Trophoblast cell (in vitro differentiated cells and primary cell): ENCODE measurements at regions not wholly inside any gene's neighbourhood (a gene's known extent, or its start where the extent isn't known, plus 50 kb on each side); places are given as distances from the start of the nearest gene placed in this dataset.

Experiments
- DNase-seq, 2 donors: peaks; one replicate each; pipeline ENCODE4 v3.0.0-alpha.2; 2016
- H2AFZ ChIP-seq: 2 replicates; pipeline ENCODE4 v1.6.1; 2013; ENCODE audit warnings: low read length, moderate library complexity, mild to moderate bottlenecking; ENCODE audit not compliant: insufficient read depth, poor library complexity
- H2AK5ac ChIP-seq: 2 replicates; pipeline ENCODE4 v1.6.1; 2013; ENCODE audit warnings: mild to moderate bottlenecking, low read length
- H2BK120ac ChIP-seq: 2 replicates; pipeline ENCODE4 v1.6.1; 2013; ENCODE audit warnings: low read length, mild to moderate bottlenecking, moderate library complexity; ENCODE audit not compliant: insufficient read depth, poor library complexity
- H2BK12ac ChIP-seq: 2 replicates; pipeline ENCODE4 v1.6.1; 2013; ENCODE audit warnings: mild to moderate bottlenecking, low read length, moderate library complexity
- H2BK5ac ChIP-seq: 2 replicates; pipeline ENCODE4 v1.6.1; 2013; ENCODE audit warnings: low read length, low read depth, moderate library complexity, mild to moderate bottlenecking; ENCODE audit not compliant: poor library complexity
- H3K14ac ChIP-seq: 2 replicates; pipeline ENCODE4 v1.6.1; 2013; ENCODE audit warnings: mild to moderate bottlenecking, low read length
- H3K18ac ChIP-seq: 2 replicates; pipeline ENCODE4 v1.6.1; 2013; ENCODE audit warnings: mild to moderate bottlenecking, low read length
- H3K23ac ChIP-seq: 2 replicates; pipeline ENCODE4 v1.6.1; 2013; ENCODE audit warnings: low read length
- H3K27ac ChIP-seq: 2 replicates; pipeline ENCODE4 v1.5.1; 2013; ENCODE audit warnings: low read depth, mild to moderate bottlenecking, inconsistent platforms, low read length, moderate library complexity
- H3K27me3 ChIP-seq: 2 replicates; pipeline ENCODE4 v1.6.1; 2013; ENCODE audit warnings: inconsistent platforms, mild to moderate bottlenecking, low read length, moderate library complexity; ENCODE audit not compliant: insufficient read depth
- H3K36me3 ChIP-seq, 2 experiments: 1 replicate in 1 of 2; 2 replicates in 1 of 2; pipeline ENCODE4 v1.6.1; 2013; ENCODE audit warnings: low read length in 2 of 2, mild to moderate bottlenecking in 2 of 2, moderate library complexity in 1 of 2; ENCODE audit not compliant: insufficient read depth in 2 of 2, control insufficient read depth in 1 of 2
- H3K4ac ChIP-seq: 2 replicates; pipeline ENCODE4 v1.6.1; 2013; ENCODE audit warnings: low read depth, mild to moderate bottlenecking, low read length, moderate library complexity
- H3K4me1 ChIP-seq, 2 experiments: 1 replicate in 1 of 2; 2 replicates in 1 of 2; pipeline ENCODE4 v1.6.1; 2013; ENCODE audit warnings: low read length in 2 of 2, mild to moderate bottlenecking in 2 of 2, moderate library complexity in 1 of 2; ENCODE audit not compliant: insufficient read depth in 2 of 2, control insufficient read depth in 1 of 2
- H3K4me2 ChIP-seq: 2 replicates; pipeline ENCODE4 v1.6.1; 2013; ENCODE audit warnings: inconsistent platforms, mild to moderate bottlenecking, low read length, moderate library complexity
- H3K4me3 ChIP-seq: 2 replicates; pipeline ENCODE4 v1.5.1; 2013; ENCODE audit warnings: mild to moderate bottlenecking, low read depth, low read length, inconsistent platforms
- H3K79me1 ChIP-seq: one replicate; pipeline ENCODE4 v1.6.1; 2013; ENCODE audit warnings: low read length
- H3K79me2 ChIP-seq: 2 replicates; pipeline ENCODE4 v1.6.1; 2013; ENCODE audit warnings: low read length, mild to moderate bottlenecking; ENCODE audit not compliant: control insufficient read depth, insufficient read depth, poor library complexity
- H3K9ac ChIP-seq: 2 replicates; pipeline ENCODE4 v1.6.1; 2013; ENCODE audit warnings: mild to moderate bottlenecking, low read length
- H3K9me3 ChIP-seq: 2 replicates; pipeline ENCODE4 v1.6.1; 2013; ENCODE audit warnings: low read depth, mild to moderate bottlenecking, control low read depth, inconsistent platforms, low read length; ENCODE audit not compliant: insufficient read depth
- H4K12ac ChIP-seq: 2 replicates; pipeline ENCODE4 v1.6.1; 2013; ENCODE audit warnings: low read depth, mild to moderate bottlenecking, low read length, moderate library complexity
- H4K8ac ChIP-seq: 2 replicates; pipeline ENCODE4 v1.6.1; 2013; ENCODE audit warnings: low read depth, mild to moderate bottlenecking, low read length, moderate library complexity
- H4K91ac ChIP-seq: one replicate; pipeline ENCODE4 v1.6.1; 2013; ENCODE audit warnings: low read depth, mild to moderate bottlenecking, low read length, moderate library complexity
- WGBS: extraction: QIAGEN DNeasy Blood & Tissue Kit; methylation state at CpG from one replicate; pipeline ENCODE4 v1.1.7; 2013; ENCODE audit warnings: missing lambda C conversion rate; ENCODE audit not compliant: insufficient read length, insufficient coverage; ENCODE audit errors: extremely low coverage; 5-methylcytosine and 5-hydroxymethylcytosine counted together

DNA sequence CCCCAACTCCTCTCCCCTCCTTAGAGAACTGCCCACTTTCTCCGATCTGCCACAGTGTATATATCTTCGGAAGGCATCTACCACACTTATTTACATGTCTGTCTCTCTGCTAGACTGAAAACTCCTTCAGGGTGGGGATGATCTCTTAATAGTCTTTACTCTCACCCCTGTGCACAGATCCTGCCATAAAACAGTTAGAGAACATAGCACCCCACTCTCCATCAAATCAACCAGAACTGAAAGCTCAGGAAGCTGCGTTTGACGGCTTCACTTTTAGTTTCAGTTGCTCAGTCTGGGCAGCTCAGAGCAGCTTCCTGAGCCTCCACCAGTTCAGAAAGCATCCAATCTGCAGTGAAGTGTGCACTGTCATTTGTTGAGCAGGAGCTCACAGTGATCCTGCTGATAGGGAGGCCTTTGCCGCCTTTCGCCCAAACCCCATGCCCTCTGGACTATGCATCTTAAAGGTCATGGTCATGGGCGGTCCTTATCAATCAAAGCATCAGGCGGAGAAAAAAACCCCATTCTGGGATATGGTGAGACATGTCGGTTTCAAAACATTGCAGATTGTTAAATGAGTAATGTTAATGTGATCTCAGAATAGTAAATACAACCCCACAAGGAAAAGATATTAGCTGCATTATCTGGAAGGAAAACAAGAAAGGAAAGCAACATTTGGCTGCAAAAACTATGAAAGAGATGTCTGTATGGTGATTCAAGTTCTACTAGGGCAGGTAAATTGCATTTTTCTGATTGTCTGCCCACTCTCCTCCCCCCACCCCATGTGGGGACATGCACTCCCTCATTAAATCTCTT, 167.1 kb upstream of the ADO start:
- Histone ChIP-seq H3K79me1 (no peaks in the 10 kb centered on the region), H3K18ac (no peak overlapping the region), H3K27me3 (no peaks in the 10 kb centered on the region), H2BK120ac (no peak overlapping the region), H3K27ac (no peak overlapping the region), H3K36me3 (no peaks in the 10 kb centered on the region), H3K9ac (no peak overlapping the region), H2BK12ac (no peak overlapping the region), H2AK5ac (no peak overlapping the region), H3K23ac (no peak overlapping the region), H3K14ac (no peak overlapping the region), H2BK5ac (no peak overlapping the region), H3K9me3 (no peaks in the 10 kb centered on the region), H3K4me3 (no peak overlapping the region), H4K12ac (no peak overlapping the region), H3K4me1 (no peaks in the 10 kb centered on the region), H4K8ac (no peak overlapping the region), H3K4me2 (no peak overlapping the region), H3K4ac (no peak overlapping the region), H3K79me2 (no peaks in the 10 kb centered on the region), H2AFZ (no peak overlapping the region), H4K91ac (no peak overlapping the region)
- no CpG with 5 or more reads among the region's 9 CpGs for WGBS
- peak in 1 of 2 donors; percentile 29 for DNase-seq

DNA sequence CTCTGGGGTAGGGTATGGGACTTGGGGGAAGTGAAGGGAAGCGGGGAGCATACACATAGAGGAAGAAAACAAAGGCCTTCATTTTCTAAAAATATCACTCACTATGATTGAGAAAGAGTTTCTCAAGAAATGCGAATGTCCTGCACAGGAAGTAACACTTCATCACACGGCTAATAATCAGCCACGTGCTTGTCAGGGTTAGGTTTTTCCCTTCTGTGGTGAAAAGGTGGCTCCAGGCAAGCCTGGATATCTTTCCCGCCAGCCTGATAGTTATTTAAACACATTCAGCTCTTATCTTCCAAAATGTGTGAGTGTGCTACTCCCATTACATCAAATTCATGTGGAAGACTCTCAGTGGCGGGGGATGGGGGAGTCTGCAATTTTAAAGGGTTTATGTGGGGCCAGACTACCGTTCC, 166.4 kb upstream of the ADO start:
- H3K9me3 ChIP-seq, result no peaks in the 10 kb centered on the region
- H4K12ac ChIP-seq, result no peak overlapping the region
- no peak overlapping the region for H2BK12ac ChIP-seq
- H3K4me2 ChIP-seq, result no peak overlapping the region
- H3K14ac ChIP-seq, result no peak overlapping the region
- H3K36me3 ChIP-seq, result no peaks in the 10 kb centered on the region
- H3K4me1 ChIP-seq, result no peaks in the 10 kb centered on the region
- H3K23ac ChIP-seq, result no peak overlapping the region
- H4K91ac ChIP-seq, result no peak overlapping the region
- no peaks in the 10 kb centered on the region for H3K79me1 ChIP-seq
- no peak overlapping the region for H2AK5ac ChIP-seq
- H3K9ac ChIP-seq, result no peak overlapping the region
- no peak overlapping the region for H4K8ac ChIP-seq
- no peak overlapping the region for H3K4ac ChIP-seq
- no peaks in the 10 kb centered on the region for H3K27me3 ChIP-seq
- no CpG with 5 or more reads among the region's 7 CpGs for WGBS
- H2BK120ac ChIP-seq, result no peak overlapping the region
- H2BK5ac ChIP-seq, result no peak overlapping the region
- no peak overlapping the region for H3K27ac ChIP-seq
- DNase-seq, result peak in 1 of 2 donors; percentile 35
- H3K18ac ChIP-seq, result no peak overlapping the region
- H3K4me3 ChIP-seq, result no peak overlapping the region
- H3K79me2 ChIP-seq, result no peaks in the 10 kb centered on the region
- no peak overlapping the region for H2AFZ ChIP-seq

DNA sequence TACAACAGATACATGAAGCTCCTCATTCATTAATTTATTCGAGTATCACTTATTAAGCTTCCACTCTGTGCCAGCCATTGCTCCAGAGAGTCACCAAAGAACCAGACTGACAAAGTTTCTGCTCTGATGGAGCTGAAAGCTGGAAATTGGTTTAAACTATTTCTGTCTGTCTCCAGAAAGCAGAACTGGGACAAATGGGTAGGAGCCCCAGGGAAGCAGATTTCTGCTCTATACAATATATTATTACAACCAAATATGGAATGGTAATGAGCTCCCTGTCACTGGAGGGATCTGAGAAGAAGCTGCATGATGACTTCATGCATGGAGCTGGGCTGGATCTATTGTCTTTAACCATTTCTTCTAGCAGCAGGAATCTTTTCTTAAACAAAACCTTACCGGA, 165.4 kb upstream of the ADO start:
- no peak overlapping the region for H3K4ac ChIP-seq
- no peak overlapping the region for H3K14ac ChIP-seq
- no peak overlapping the region for H3K18ac ChIP-seq
- H2AFZ ChIP-seq, result no peak overlapping the region
- no peaks in the 10 kb centered on the region for H3K79me2 ChIP-seq
- H3K9me3 ChIP-seq, result no peaks in the 10 kb centered on the region
- H4K12ac ChIP-seq, result no peak overlapping the region
- H4K8ac ChIP-seq, result no peak overlapping the region
- H3K23ac ChIP-seq, result no peak overlapping the region
- H3K4me1 ChIP-seq, result no peaks in the 10 kb centered on the region
- no peak overlapping the region for H4K91ac ChIP-seq
- H3K9ac ChIP-seq, result no peak overlapping the region
- H3K27ac ChIP-seq, result no peak overlapping the region
- H3K4me3 ChIP-seq, result no peak overlapping the region
- no peaks in the 10 kb centered on the region for H3K27me3 ChIP-seq
- no peak overlapping the region for H3K4me2 ChIP-seq
- H2BK5ac ChIP-seq, result no peak overlapping the region
- no peak overlapping the region for H2AK5ac ChIP-seq
- no peak overlapping the region for H2BK12ac ChIP-seq
- no peak overlapping the region for H2BK120ac ChIP-seq
- WGBS, result no CpG with 5 or more reads among the region's 2 CpGs
- no peak for DNase-seq
- no peaks in the 10 kb centered on the region for H3K36me3 ChIP-seq
- no peaks in the 10 kb centered on the region for H3K79me1 ChIP-seq

DNA sequence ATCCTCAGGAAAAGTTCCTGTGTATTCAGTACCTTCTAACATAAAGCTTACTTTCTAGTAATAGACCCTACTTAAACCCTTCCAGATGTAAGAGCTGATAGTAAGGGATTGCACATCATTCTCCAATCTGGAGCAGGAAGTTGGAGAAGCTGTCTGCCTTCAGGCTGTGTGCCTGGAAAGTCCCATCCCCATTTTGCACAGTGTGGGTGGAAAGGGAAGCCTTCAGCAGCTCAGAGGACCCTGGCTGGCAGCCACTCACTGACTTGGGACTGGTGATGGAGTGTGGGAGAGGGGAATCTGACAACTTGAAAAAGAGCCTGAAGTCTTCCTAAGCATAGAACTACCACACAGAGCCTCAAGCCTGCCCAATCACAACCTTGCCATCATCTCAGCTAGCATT, 164.1 kb upstream of the ADO start:
- Histone ChIP-seq H3K4ac (no peak overlapping the region), H2BK5ac (no peak overlapping the region), H3K9ac (no peak overlapping the region), H3K36me3 (no peaks in the 10 kb centered on the region), H3K4me3 (no peak overlapping the region), H2BK12ac (no peak overlapping the region), H4K91ac (no peak overlapping the region), H2BK120ac (no peak overlapping the region), H3K79me1 (no peaks in the 10 kb centered on the region), H3K23ac (no peak overlapping the region), H3K27me3 (no peaks in the 10 kb centered on the region), H3K4me1 (no peaks in the 10 kb centered on the region), H3K27ac (no peak overlapping the region), H2AFZ (no peak overlapping the region), H3K9me3 (no peaks in the 10 kb centered on the region), H3K4me2 (no peak overlapping the region), H4K8ac (no peak overlapping the region), H2AK5ac (no peak overlapping the region), H3K18ac (no peak overlapping the region), H3K79me2 (no peaks in the 10 kb centered on the region), H3K14ac (no peak overlapping the region), H4K12ac (no peak overlapping the region)
- DNase-seq, result peak in 1 of 2 donors; percentile 21
